Mesenchymal stem cell (in vitro differentiated cells and primary cell): ENCODE measurements at regions not wholly inside any gene's neighbourhood (a gene's known extent, or its start where the extent isn't known, plus 50 kb on each side); places are given as distances from the start of the nearest gene placed in this dataset.

ENCODE experiments used
- DNase-seq: peaks from one replicate; pipeline ENCODE4 v3.0.0-alpha.2; 2013
- H2AFZ ChIP-seq: one replicate; pipeline ENCODE4 v1.6.1; 2013; ENCODE audit warnings: low read depth, mild to moderate bottlenecking, control low read depth, inconsistent platforms, low read length, moderate library complexity
- H2AK5ac ChIP-seq: 2 replicates; pipeline ENCODE4 v1.6.1; 2013; ENCODE audit warnings: low read length, moderate library complexity, mild to moderate bottlenecking, inconsistent platforms; ENCODE audit not compliant: severe bottlenecking
- H2BK120ac ChIP-seq: one replicate; pipeline ENCODE4 v1.6.1; 2013; ENCODE audit warnings: low read depth, mild to moderate bottlenecking, inconsistent platforms, low read length, moderate library complexity
- H2BK12ac ChIP-seq, 2 experiments: one replicate each; pipeline ENCODE4 v1.6.1; 2013; ENCODE audit warnings: inconsistent platforms in 2 of 2, low read length in 2 of 2, mild to moderate bottlenecking in 2 of 2, moderate library complexity in 2 of 2, control low read depth in 1 of 2
- H2BK15ac ChIP-seq: one replicate; pipeline ENCODE4 v1.6.1; 2013; ENCODE audit warnings: mild to moderate bottlenecking, low read depth, inconsistent platforms; ENCODE audit not compliant: poor library complexity, severe bottlenecking
- H2BK5ac ChIP-seq: 2 replicates; pipeline ENCODE4 v1.6.1; 2013; ENCODE audit warnings: low read depth, mild to moderate bottlenecking, low read length, control low read depth, inconsistent platforms; ENCODE audit not compliant: poor library complexity, severe bottlenecking
- H3K14ac ChIP-seq, 2 experiments: one replicate each; pipeline ENCODE4 v1.6.1; 2013; ENCODE audit warnings: inconsistent platforms in 2 of 2, low read length in 2 of 2, control low read depth in 1 of 2, mild to moderate bottlenecking in 1 of 2, moderate library complexity in 1 of 2
- H3K18ac ChIP-seq, 2 experiments: one replicate each; pipeline ENCODE4 v1.6.1; 2013; ENCODE audit warnings: inconsistent platforms in 2 of 2, low read length in 2 of 2, control low read depth in 1 of 2, low read depth in 1 of 2, mild to moderate bottlenecking in 1 of 2
- H3K23ac ChIP-seq, 2 experiments: one replicate each; pipeline ENCODE4 v1.6.1; 2013; ENCODE audit warnings: inconsistent platforms in 2 of 2, low read length in 2 of 2, mild to moderate bottlenecking in 2 of 2, moderate library complexity in 2 of 2, control low read depth in 1 of 2
- H3K27ac ChIP-seq: 2 replicates; pipeline ENCODE4 v1.5.1; 2013; ENCODE audit warnings: mild to moderate bottlenecking, moderate library complexity, low read length, control low read depth, inconsistent platforms; ENCODE audit not compliant: poor library complexity, severe bottlenecking
- H3K27me3 ChIP-seq, 2 experiments: 2 replicates each; pipeline versions ENCODE4 v1.6.1 to v1.7.0; 2013; ENCODE audit warnings: low read length in 2 of 2, mild to moderate bottlenecking in 2 of 2, moderate library complexity in 2 of 2, control low read depth in 1 of 2, inconsistent platforms in 1 of 2; ENCODE audit not compliant: control insufficient read depth in 1 of 2, insufficient read depth in 1 of 2
- H3K36me3 ChIP-seq, 2 experiments: 2 replicates each; pipeline versions ENCODE4 v1.6.1 to v1.7.0; 2013; ENCODE audit warnings: low read length in 2 of 2, control low read depth in 1 of 2, inconsistent platforms in 1 of 2, low read depth in 1 of 2, mild to moderate bottlenecking in 1 of 2; ENCODE audit not compliant: insufficient read depth in 2 of 2, control insufficient read depth in 1 of 2
- H3K4ac ChIP-seq, 2 experiments: one replicate each; pipeline ENCODE4 v1.6.1; 2013; ENCODE audit warnings: inconsistent platforms in 2 of 2, low read length in 2 of 2, mild to moderate bottlenecking in 2 of 2, moderate library complexity in 2 of 2, control low read depth in 1 of 2, low read depth in 1 of 2
- H3K4me1 ChIP-seq: 2 replicates; pipeline ENCODE4 v1.6.1; 2013; ENCODE audit warnings: low read depth, low read length, control low read depth; ENCODE audit not compliant: control insufficient read depth, insufficient read depth
- H3K4me2 ChIP-seq: 2 replicates; pipeline ENCODE4 v1.6.1; 2013; ENCODE audit warnings: low read length, mild to moderate bottlenecking, inconsistent platforms; ENCODE audit not compliant: poor library complexity, severe bottlenecking
- H3K4me3 ChIP-seq, 2 experiments: 2 replicates each; pipeline versions ENCODE4 v1.5.1 to v1.7.0; 2013; ENCODE audit warnings: low read length in 2 of 2, mild to moderate bottlenecking in 2 of 2, control low read depth in 1 of 2, low read depth in 1 of 2; ENCODE audit not compliant: insufficient read depth in 1 of 2
- H3K79me1 ChIP-seq: replicated peaks from 2 replicates; pipeline ENCODE4 v1.6.1; 2013; ENCODE audit warnings: mild to moderate bottlenecking, control low read depth, low read length, inconsistent platforms; ENCODE audit not compliant: poor library complexity, severe bottlenecking
- H3K9ac ChIP-seq: 2 replicates; pipeline ENCODE4 v1.7.0; 2013; ENCODE audit warnings: mild to moderate bottlenecking, low read length, moderate library complexity
- H3K9me3 ChIP-seq: 2 replicates; pipeline ENCODE4 v1.7.0; 2013; ENCODE audit warnings: mild to moderate bottlenecking, low read length; ENCODE audit not compliant: control insufficient read depth
- H4K8ac ChIP-seq: one replicate; pipeline ENCODE4 v1.6.1; 2013; ENCODE audit warnings: inconsistent platforms, mild to moderate bottlenecking, low read length, moderate library complexity
- H4K91ac ChIP-seq: one replicate; pipeline ENCODE4 v1.6.1; 2013; ENCODE audit warnings: mild to moderate bottlenecking, low read length, inconsistent platforms
- WGBS: methylation state at CpG from one replicate; pipeline ENCODE4 v1.1.7; 2013; ENCODE audit warnings: mixed read lengths; 5-methylcytosine and 5-hydroxymethylcytosine counted together

DNA sequence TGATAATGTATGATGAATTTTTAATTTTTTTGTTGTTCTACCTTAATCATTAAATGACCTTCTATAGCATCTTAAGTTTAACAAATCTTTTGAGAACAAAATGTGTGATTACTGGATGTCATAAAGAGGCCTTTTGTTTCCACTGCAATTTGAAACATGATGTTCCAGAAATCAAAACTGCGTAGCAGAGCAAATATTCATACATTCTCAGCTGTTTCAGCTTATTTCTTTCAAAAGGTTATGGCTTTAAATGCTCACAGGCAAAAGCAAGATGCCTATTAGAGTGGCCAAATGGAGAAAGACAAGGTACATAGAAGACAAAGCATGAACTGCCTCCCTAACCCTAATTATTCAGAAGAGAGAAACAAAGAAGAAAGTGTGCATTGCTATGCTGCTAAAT lies 233.0 kb upstream of the SLC7A11 start:
- DNase-seq = no peak
- Histone ChIP-seq H4K8ac (no peak overlapping the region), H2AK5ac (no peak overlapping the region), H3K18ac (no peak overlapping the region), H3K4me2 (no peak overlapping the region), H3K9ac (no peak overlapping the region), H2BK12ac (no peak overlapping the region), H3K4me3 (no peak overlapping the region), H2BK15ac (no peak overlapping the region), H3K79me1 (no peaks in the 10 kb centered on the region), H3K9me3 (no peaks in the 10 kb centered on the region), H3K23ac (no peak overlapping the region), H3K27ac (no peak overlapping the region), H3K14ac (no peak overlapping the region), H2BK120ac (no peak overlapping the region), H3K4me1 (no peaks in the 10 kb centered on the region), H2AFZ (no peak overlapping the region), H3K27me3 (no peaks in the 10 kb centered on the region), H2BK5ac (no peak overlapping the region), H4K91ac (no peak overlapping the region), H3K36me3 (no peaks in the 10 kb centered on the region), H3K4ac (no peak overlapping the region)
- WGBS = no CpG with 5 or more reads among the region's 1 CpG

DNA sequence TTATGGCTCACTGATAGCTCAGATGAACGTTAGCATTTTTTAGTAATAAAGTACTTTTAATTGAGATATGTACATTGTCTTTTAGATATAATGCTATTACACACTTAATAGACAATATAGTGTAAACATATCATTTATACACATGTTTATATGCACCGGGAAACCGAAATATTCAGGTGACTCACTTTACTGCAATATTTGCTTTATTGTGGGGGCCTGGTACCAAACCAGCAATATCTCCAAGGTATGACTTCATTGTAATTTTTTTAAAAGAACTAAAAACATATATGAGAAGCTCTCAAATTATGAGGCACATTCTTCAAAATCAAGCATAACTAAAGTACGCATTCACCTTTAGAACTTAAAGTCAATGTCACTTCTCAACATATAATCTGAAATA lies 231.2 kb upstream of the SLC7A11 start:
- Histone ChIP-seq H3K27ac (no peak overlapping the region), H2BK120ac (no peak overlapping the region), H2BK5ac (no peak overlapping the region), H2BK12ac (no peak overlapping the region), H3K36me3 (no peaks in the 10 kb centered on the region), H2AK5ac (no peak overlapping the region), H3K4me1 (no peaks in the 10 kb centered on the region), H3K9ac (no peak overlapping the region), H3K14ac (no peak overlapping the region), H2BK15ac (no peak overlapping the region), H3K9me3 (no peaks in the 10 kb centered on the region), H3K4ac (no peak overlapping the region), H3K79me1 (no peaks in the 10 kb centered on the region), H3K27me3 (no peaks in the 10 kb centered on the region), H3K18ac (no peak overlapping the region), H2AFZ (no peak overlapping the region), H4K8ac (no peak overlapping the region), H3K4me2 (no peak overlapping the region), H3K4me3 (no peak overlapping the region), H4K91ac (no peak overlapping the region), H3K23ac (no peak overlapping the region)
- DNase-seq = no peak
- no CpG with 5 or more reads among the region's 4 CpGs for WGBS

DNA sequence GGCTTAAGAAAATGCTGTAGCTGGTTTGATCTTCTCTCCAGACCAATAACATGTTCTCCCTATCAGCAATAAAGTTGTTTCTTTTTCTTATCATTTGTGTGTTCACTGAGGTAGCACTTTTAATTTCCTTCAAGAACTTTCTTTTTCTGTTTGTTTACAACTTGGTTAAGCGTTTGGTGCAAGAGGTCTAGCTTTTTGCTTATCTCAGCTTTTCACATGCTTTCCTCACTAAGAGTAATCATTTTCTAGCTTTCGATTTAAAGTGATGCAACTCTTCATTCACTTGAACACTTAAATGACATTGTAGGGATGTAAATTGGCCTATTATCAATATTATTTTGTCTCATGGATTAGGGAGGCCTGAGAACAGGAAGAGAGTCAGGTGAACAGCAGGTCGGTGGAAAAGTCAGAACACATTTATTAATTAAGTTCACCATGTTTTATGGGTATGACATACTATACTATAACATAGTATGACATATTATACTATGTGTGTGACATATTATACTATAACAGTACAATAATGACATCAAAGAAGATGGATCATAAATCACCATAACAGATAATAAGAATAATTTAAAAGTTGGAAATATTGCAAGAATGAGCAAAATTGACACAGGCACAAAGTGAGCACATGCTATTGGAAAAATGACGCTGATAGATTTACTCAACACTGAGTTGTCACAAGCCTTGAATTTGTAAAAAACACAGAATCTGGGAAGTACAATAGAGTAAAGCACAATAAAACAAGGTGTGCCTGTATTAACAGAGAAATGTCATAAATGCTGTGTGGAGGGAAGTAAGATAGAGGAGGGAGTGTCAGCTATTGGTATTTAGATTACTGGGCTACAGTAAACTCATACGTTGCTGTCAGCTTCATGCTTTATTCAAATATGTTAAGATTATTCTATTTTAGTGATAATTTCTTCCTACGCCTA lies 218.6 kb upstream of the SLC7A11 start:
- no peak overlapping the region for H2AK5ac ChIP-seq
- H3K4me3 ChIP-seq = no peak overlapping the region
- no peak overlapping the region for H2BK12ac ChIP-seq
- H3K4me2 ChIP-seq = no peak overlapping the region
- H3K79me1 ChIP-seq = no peaks in the 10 kb centered on the region
- H2BK120ac ChIP-seq = no peak overlapping the region
- no peak overlapping the region for H2BK15ac ChIP-seq
- no peak overlapping the region for H2BK5ac ChIP-seq
- no peak for DNase-seq
- no peak overlapping the region for H3K27ac ChIP-seq
- H3K9me3 ChIP-seq = no peaks in the 10 kb centered on the region
- no peak overlapping the region for H4K8ac ChIP-seq
- no peak overlapping the region for H3K14ac ChIP-seq
- H4K91ac ChIP-seq = no peak overlapping the region
- no peak overlapping the region for H2AFZ ChIP-seq
- 90% methylated on average over 2 of the region's 6 CpGs for WGBS
- H3K36me3 ChIP-seq = no peaks in the 10 kb centered on the region
- H3K9ac ChIP-seq = no peak overlapping the region
- no peaks in the 10 kb centered on the region for H3K27me3 ChIP-seq
- H3K4me1 ChIP-seq = no peaks in the 10 kb centered on the region
- no peak overlapping the region for H3K23ac ChIP-seq
- no peak overlapping the region for H3K18ac ChIP-seq
- no peak overlapping the region for H3K4ac ChIP-seq

DNA sequence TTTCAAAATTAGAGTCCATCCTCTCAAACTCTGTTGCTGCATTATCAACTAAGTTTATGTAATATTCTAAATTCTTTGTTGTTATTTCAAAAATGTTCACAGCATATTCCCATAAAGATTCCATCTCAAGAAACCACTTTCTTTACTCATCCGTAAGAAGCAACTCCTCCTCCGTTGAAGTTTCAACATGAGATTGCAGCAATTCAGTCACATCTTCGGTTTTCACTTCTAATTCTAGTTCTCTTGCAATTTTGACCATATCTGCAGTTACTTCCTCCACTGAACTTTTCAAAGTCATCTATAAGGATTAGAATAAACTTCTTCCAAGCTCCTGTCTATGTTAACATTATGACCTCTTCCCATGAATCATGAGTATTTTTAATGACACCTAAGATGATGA lies 216.6 kb upstream of the SLC7A11 start:
- no peak overlapping the region for H3K4me2 ChIP-seq
- no peaks in the 10 kb centered on the region for H3K27me3 ChIP-seq
- no peak overlapping the region for H2AFZ ChIP-seq
- no peak for DNase-seq
- no peak overlapping the region for H3K4me3 ChIP-seq
- no peak overlapping the region for H4K91ac ChIP-seq
- H3K36me3 ChIP-seq = no peaks in the 10 kb centered on the region
- H3K4ac ChIP-seq = no peak overlapping the region
- H2BK15ac ChIP-seq = no peak overlapping the region
- no peak overlapping the region for H3K14ac ChIP-seq
- no peak overlapping the region for H2BK120ac ChIP-seq
- H4K8ac ChIP-seq = no peak overlapping the region
- no peaks in the 10 kb centered on the region for H3K4me1 ChIP-seq
- H3K9ac ChIP-seq = no peak overlapping the region
- no peaks in the 10 kb centered on the region for H3K9me3 ChIP-seq
- no peak overlapping the region for H2BK5ac ChIP-seq
- H3K27ac ChIP-seq = no peak overlapping the region
- H2BK12ac ChIP-seq = no peak overlapping the region
- 84% methylated on average over 3 of the region's 3 CpGs for WGBS
- no peak overlapping the region for H3K23ac ChIP-seq
- H2AK5ac ChIP-seq = no peak overlapping the region
- no peaks in the 10 kb centered on the region for H3K79me1 ChIP-seq
- H3K18ac ChIP-seq = no peak overlapping the region
